CD4-positive, alpha-beta T cell treated with Interleukin-15 for 4 hours (primary cell): ENCODE measurements at regions not wholly inside any gene's neighbourhood (a gene's known extent, or its start where the extent isn't known, plus 50 kb on each side); places are given as distances from the start of the nearest gene placed in this dataset.
"Not testable (repeated sequence)": the region's sequence is repeated elsewhere in the genome, so short reads cannot be mapped to it uniquely, and the experiment has no call there.

Source experiments
- DNase-seq: peaks from one replicate; pipeline ENCODE4 v3.0.0-alpha.2; 2020; ENCODE audit warnings: low spot score

GRCh38 chr5:163885117-163885516 is 379.7 kb downstream of the MAT2B start:
- no peak for DNase-seq

- no peak for DNase-seq
Measured at GRCh38 chr5:163887854-163888253, 382.4 kb downstream of the MAT2B start.

GRCh38 chr5:163888366-163888765 is 382.9 kb downstream of the MAT2B start:
- DNase-seq, result no peak

- DNase-seq, result no peak
Measured at GRCh38 chr5:163889369-163889768, 383.9 kb downstream of the MAT2B start.

GRCh38 chr5:163890261-163890660 is 384.8 kb downstream of the MAT2B start:
- DNase-seq, result no peak

- DNase-seq, result no peak
Measured at GRCh38 chr5:163893281-163893680, 387.9 kb downstream of the MAT2B start.

- no peak for DNase-seq
Measured at GRCh38 chr5:163894645-163895044, 389.2 kb downstream of the MAT2B start.

- DNase-seq, result no peak
Measured at GRCh38 chr5:163898873-163899272, 393.5 kb downstream of the MAT2B start.

GRCh38 chr5:163907783-163908182 is 402.4 kb downstream of the MAT2B start:
- DNase-seq, result not testable (repeated sequence)

GRCh38 chr5:163908253-163908652 is 402.8 kb downstream of the MAT2B start:
- no peak for DNase-seq

GRCh38 chr5:163910226-163910625 is 404.8 kb downstream of the MAT2B start:
- DNase-seq, result no peak

- DNase-seq, result no peak
Measured at GRCh38 chr5:163912046-163912445, 406.6 kb downstream of the MAT2B start.

GRCh38 chr5:163913548-163913947 is 408.1 kb downstream of the MAT2B start:
- DNase-seq, result no peak

- DNase-seq, result no peak
Measured at GRCh38 chr5:163914910-163915309, 409.5 kb downstream of the MAT2B start.

- DNase-seq, result no peak
Measured at GRCh38 chr5:163915481-163915961, 410.1 kb downstream of the MAT2B start.

GRCh38 chr5:163916376-163916775 is 411.0 kb downstream of the MAT2B start:
- no peak for DNase-seq

GRCh38 chr5:163916861-163917260 is 411.4 kb downstream of the MAT2B start:
- DNase-seq, result no peak

GRCh38 chr5:163917747-163918146 is 412.3 kb downstream of the MAT2B start:
- DNase-seq, result no peak

- not testable (repeated sequence) for DNase-seq
Measured at GRCh38 chr5:163934990-163935389, 429.6 kb downstream of the MAT2B start.

- DNase-seq, result no peak
Measured at GRCh38 chr5:163938595-163938994, 433.2 kb downstream of the MAT2B start.

GRCh38 chr5:163941079-163941478 is 435.7 kb downstream of the MAT2B start:
- no peak for DNase-seq

GRCh38 chr5:163943546-163943945 is 438.1 kb downstream of the MAT2B start:
- DNase-seq, result no peak

GRCh38 chr5:163944738-163945137 is 439.3 kb downstream of the MAT2B start:
- DNase-seq, result no peak

GRCh38 chr5:163947848-163948666 is 442.6 kb downstream of the MAT2B start:
- no peak for DNase-seq
